ENCODE measurements at regions not wholly inside any gene's neighbourhood (a gene's known extent, or its start where the extent isn't known, plus 50 kb on each side); places are given as distances from the start of the nearest gene placed in this dataset.

DNA sequence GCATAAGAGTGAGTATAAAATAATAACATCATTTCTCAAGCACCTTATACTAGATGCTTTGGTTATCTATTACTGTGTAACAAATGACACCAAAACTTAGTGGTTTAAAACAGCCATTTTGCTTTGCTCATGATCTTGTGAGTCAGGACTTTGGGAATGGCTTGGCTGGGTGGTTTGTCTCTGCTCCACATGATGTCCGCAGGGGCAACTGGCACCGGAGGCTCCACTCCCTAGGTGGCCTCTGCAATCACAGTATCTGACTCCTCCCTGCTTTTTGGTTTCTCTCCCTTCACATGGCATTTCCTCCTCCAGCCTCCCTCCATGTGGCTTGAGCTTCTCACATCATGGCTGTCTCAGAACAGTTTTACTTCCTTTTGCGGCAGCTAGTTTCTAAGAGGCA lies 259.5 kb downstream of the GAS1 start:
- Histone ChIP-seq H3K4me1 (ENCODE audit: control insufficient read depth, insufficient read depth, low read length) (no peaks in the 10 kb centered on the region), H3K36me3 (ENCODE audit: control insufficient read depth, insufficient read depth, low read length) (no peaks in the 10 kb centered on the region), H3K9ac (ENCODE audit: low read length) (no peak overlapping the region), H3K4me3 (ENCODE audit: low read length) (no peak overlapping the region), H3K27me3 (ENCODE audit: control insufficient read depth, insufficient read depth, low read length) (no peaks in the 10 kb centered on the region), H3K9me3 (ENCODE audit: control insufficient read depth, low read length) (no peaks in the 10 kb centered on the region)

DNA sequence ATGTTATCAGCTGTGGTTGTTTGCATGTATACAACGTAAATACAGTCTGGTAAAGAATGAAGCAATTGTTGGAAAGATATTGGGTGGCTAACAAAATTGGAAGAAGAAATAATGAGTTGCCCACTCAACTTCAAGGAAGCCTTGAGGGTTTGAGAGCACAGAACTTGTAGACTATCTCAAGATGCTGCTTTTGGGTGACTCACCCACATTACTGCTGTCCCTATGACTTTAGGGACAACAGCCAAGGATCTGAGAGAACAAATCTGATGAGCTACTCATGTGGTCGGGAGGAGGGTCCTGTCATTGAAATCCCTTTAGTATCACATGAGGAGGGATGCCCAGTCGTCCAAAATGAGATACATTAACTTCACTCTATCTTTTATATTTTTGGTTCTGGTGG lies 261.8 kb downstream of the GAS1 start:
- H3K4me3 ChIP-seq (ENCODE audit: low read length): no peak overlapping the region
- H3K9me3 ChIP-seq (ENCODE audit: control insufficient read depth, low read length): no peaks in the 10 kb centered on the region
- no peaks in the 10 kb centered on the region for H3K27me3 ChIP-seq (ENCODE audit: control insufficient read depth, insufficient read depth, low read length)
- H3K4me1 ChIP-seq (ENCODE audit: control insufficient read depth, insufficient read depth, low read length): no peaks in the 10 kb centered on the region
- H3K36me3 ChIP-seq (ENCODE audit: control insufficient read depth, insufficient read depth, low read length): no peaks in the 10 kb centered on the region
- H3K9ac ChIP-seq (ENCODE audit: low read length): no peak overlapping the region

DNA sequence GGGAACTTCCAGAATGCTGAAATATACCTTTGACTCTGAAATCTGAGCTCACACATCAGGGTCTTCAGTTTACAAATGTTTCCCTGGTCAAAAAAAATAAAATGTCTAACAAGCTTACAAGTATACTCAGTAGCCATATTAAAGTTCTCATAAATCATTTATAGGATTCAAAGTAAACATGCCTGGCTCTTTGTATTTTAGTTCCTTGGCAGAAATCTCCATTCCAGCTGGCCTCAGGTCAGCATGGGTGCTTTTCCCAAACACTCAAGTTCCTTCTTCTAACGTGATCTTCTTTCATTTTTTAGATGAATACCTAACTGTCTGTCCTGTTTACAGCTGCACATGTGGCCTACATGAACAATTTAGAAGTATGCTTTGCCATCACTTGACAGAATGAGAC lies 263.2 kb downstream of the GAS1 start:
- H3K9ac ChIP-seq (ENCODE audit: low read length): no peak overlapping the region
- H3K4me1 ChIP-seq (ENCODE audit: control insufficient read depth, insufficient read depth, low read length): peaks cover 3% of the 10 kb centered on the region
- no peaks in the 10 kb centered on the region for H3K9me3 ChIP-seq (ENCODE audit: control insufficient read depth, low read length)
- no peaks in the 10 kb centered on the region for H3K27me3 ChIP-seq (ENCODE audit: control insufficient read depth, insufficient read depth, low read length)
- H3K4me3 ChIP-seq (ENCODE audit: low read length): no peak overlapping the region
- H3K36me3 ChIP-seq (ENCODE audit: control insufficient read depth, insufficient read depth, low read length): no peaks in the 10 kb centered on the region

DNA sequence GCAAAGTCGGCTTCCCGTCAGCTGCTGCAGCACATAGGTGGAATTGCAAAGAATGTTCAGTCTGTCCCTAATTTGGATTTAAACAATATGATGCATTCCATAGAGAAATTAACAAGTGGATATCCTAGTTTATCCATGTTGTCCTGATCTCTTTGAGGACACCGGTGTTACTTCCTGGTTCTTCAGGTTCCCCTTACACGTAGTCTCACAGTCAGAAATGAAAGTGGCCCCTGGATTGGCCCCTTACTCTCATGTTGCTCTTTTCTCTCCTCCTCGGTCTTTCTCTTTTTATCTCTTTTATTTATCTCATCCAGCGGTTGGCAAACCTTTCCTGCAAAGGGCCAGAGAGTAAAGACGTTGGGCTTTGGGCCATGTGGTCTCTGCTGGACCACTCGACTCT lies 265.1 kb downstream of the GAS1 start:
- no peak overlapping the region for H3K4me3 ChIP-seq (ENCODE audit: low read length)
- no peaks in the 10 kb centered on the region for H3K9me3 ChIP-seq (ENCODE audit: control insufficient read depth, low read length)
- no peaks in the 10 kb centered on the region for H3K27me3 ChIP-seq (ENCODE audit: control insufficient read depth, insufficient read depth, low read length)
- H3K4me1 ChIP-seq (ENCODE audit: control insufficient read depth, insufficient read depth, low read length): peaks cover 3% of the 10 kb centered on the region
- no peaks in the 10 kb centered on the region for H3K36me3 ChIP-seq (ENCODE audit: control insufficient read depth, insufficient read depth, low read length)
- H3K9ac ChIP-seq (ENCODE audit: low read length): no peak overlapping the region

DNA sequence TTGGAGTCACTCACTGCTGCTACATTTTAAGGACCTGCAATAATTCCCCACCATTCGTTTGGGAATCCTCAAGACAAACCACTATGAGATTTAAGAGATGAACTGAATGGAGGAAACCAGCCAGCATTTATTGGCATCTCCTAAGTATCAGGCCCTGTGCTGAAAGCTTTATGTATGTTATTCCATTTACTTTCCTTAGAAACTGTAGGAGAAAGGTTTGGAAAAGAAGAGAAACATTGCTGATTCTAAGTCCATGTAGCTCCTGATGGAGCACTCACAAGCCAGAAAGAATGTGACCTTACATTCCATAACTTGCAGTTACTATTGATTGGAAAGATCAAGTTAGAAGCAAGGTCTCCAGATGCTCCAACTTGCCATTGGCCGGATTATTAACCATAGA lies 267.4 kb downstream of the GAS1 start:
- H3K36me3 ChIP-seq (ENCODE audit: control insufficient read depth, insufficient read depth, low read length): no peaks in the 10 kb centered on the region
- no peaks in the 10 kb centered on the region for H3K9me3 ChIP-seq (ENCODE audit: control insufficient read depth, low read length)
- H3K9ac ChIP-seq (ENCODE audit: low read length): no peak overlapping the region
- no peak overlapping the region for H3K4me3 ChIP-seq (ENCODE audit: low read length)
- H3K4me1 ChIP-seq (ENCODE audit: control insufficient read depth, insufficient read depth, low read length): peaks cover 3% of the 10 kb centered on the region
- H3K27me3 ChIP-seq (ENCODE audit: control insufficient read depth, insufficient read depth, low read length): no peaks in the 10 kb centered on the region

DNA sequence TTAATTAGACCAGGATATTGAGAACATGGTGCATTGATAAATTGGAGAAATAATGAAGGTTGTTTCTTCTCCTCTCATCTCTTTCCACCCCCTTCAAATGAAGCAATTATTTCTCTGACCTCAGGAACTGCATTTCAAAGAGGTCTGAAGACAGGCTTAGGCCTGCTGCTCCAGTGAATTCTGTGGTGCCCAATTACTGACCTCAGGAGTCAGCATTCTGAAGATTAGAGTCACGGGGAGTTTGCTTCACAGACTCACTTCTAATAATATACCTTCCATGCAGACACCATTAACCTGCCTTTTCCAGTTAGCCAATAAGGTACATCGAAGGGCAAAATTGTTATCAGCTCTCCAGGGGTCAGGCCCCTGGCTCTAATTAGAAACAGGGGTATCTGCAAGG lies 270.9 kb downstream of the GAS1 start:
- H3K9me3 ChIP-seq (ENCODE audit: control insufficient read depth, low read length): no peaks in the 10 kb centered on the region
- H3K9ac ChIP-seq (ENCODE audit: low read length): no peak overlapping the region
- H3K27me3 ChIP-seq (ENCODE audit: control insufficient read depth, insufficient read depth, low read length): no peaks in the 10 kb centered on the region
- no peaks in the 10 kb centered on the region for H3K36me3 ChIP-seq (ENCODE audit: control insufficient read depth, insufficient read depth, low read length)
- no peak overlapping the region for H3K4me3 ChIP-seq (ENCODE audit: low read length)
- peaks cover 3% of the 10 kb centered on the region for H3K4me1 ChIP-seq (ENCODE audit: control insufficient read depth, insufficient read depth, low read length)

DNA sequence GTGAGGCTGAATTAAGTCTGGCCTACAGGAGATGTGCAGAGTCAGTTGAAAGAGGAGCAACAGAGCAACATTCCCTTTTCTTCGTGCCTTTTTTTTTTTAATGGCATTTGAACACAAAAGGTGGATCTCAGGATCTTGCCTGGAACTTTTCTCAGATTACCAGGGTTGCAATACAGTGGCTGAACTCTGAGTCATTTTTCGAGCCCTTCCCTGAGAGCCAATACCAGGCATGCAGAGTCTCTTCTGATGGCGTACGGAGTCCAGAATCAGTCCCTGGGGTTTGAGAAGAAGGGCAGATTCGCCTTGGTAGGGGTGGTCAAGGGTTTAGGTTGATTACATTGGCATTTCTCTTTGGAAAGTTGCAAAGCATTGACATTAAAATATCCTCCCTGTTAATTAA lies 271.5 kb downstream of the GAS1 start:
- Histone ChIP-seq H3K4me3 (ENCODE audit: low read length) (no peak overlapping the region), H3K36me3 (ENCODE audit: control insufficient read depth, insufficient read depth, low read length) (no peaks in the 10 kb centered on the region), H3K9ac (ENCODE audit: low read length) (no peak overlapping the region), H3K9me3 (ENCODE audit: control insufficient read depth, low read length) (no peaks in the 10 kb centered on the region), H3K4me1 (ENCODE audit: control insufficient read depth, insufficient read depth, low read length) (peaks cover 3% of the 10 kb centered on the region), H3K27me3 (ENCODE audit: control insufficient read depth, insufficient read depth, low read length) (no peaks in the 10 kb centered on the region)

DNA sequence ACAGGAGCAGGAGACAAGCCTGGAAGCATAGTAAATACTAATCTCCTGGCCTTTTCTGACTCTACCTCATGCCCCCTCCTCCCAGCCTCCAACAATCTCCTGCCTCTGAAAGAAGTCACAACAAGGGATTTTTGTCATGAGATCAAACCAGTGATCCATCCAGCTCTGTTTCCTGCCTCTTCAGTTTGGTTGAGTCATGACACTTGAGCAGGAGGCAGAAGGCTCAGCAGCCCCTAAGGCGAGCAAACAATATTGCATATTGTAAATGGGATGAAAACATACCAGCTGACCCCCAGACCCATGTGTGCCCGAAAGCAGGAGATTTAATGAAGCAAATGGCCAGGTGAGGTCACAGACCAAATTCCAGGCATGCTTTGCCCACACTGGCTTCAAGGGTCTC lies 272.8 kb downstream of the GAS1 start:
- Histone ChIP-seq H3K4me3 (ENCODE audit: low read length) (no peak overlapping the region), H3K27me3 (ENCODE audit: control insufficient read depth, insufficient read depth, low read length) (no peaks in the 10 kb centered on the region), H3K36me3 (ENCODE audit: control insufficient read depth, insufficient read depth, low read length) (no peaks in the 10 kb centered on the region), H3K9ac (ENCODE audit: low read length) (no peak overlapping the region), H3K9me3 (ENCODE audit: control insufficient read depth, low read length) (no peaks in the 10 kb centered on the region), H3K4me1 (ENCODE audit: control insufficient read depth, insufficient read depth, low read length) (no peaks in the 10 kb centered on the region)

DNA sequence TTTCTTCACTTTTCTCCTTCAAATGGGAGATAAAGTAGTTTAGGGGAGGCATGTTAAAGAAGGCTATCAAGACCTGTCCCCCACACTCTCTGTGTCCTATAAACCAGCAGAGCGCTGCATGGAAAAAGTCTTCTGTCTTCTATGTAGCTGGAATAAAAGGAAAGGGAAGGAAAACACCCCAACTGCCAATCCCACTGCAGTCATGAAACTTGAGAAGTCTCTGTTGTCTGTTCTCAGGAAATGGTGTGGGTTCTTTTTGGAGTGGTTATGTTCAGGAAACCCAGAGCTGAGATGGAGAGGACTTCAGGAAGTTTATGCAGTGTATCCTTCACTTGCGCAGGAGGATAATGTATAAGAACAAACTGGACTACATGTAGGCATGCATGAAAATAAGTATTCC lies 274.3 kb downstream of the GAS1 start:
- no peak overlapping the region for H3K4me3 ChIP-seq (ENCODE audit: low read length)
- no peak overlapping the region for H3K9ac ChIP-seq (ENCODE audit: low read length)
- no peaks in the 10 kb centered on the region for H3K4me1 ChIP-seq (ENCODE audit: control insufficient read depth, insufficient read depth, low read length)
- no peaks in the 10 kb centered on the region for H3K9me3 ChIP-seq (ENCODE audit: control insufficient read depth, low read length)
- H3K27me3 ChIP-seq (ENCODE audit: control insufficient read depth, insufficient read depth, low read length): no peaks in the 10 kb centered on the region
- no peaks in the 10 kb centered on the region for H3K36me3 ChIP-seq (ENCODE audit: control insufficient read depth, insufficient read depth, low read length)

DNA sequence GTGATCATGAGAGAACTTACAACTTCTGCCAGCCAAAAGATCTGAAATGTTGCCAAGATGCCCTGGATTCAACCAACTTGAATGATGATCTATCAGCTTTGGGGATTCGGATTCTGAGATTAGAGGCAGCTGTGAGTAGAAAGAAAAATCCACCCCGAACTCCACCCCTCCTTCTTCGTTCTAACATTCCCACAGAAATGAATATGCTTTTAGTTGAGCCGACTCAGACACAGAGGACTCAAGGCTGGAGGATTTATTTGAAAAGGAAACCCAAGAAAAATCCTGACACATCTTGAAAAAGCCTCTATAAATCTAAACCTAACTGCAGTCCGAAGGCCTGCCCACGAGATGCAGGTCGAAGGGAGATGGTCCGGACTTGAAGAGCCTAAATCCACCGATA lies 275.0 kb downstream of the GAS1 start:
- Histone ChIP-seq H3K27me3 (ENCODE audit: control insufficient read depth, insufficient read depth, low read length) (no peaks in the 10 kb centered on the region), H3K36me3 (ENCODE audit: control insufficient read depth, insufficient read depth, low read length) (no peaks in the 10 kb centered on the region), H3K9me3 (ENCODE audit: control insufficient read depth, low read length) (no peaks in the 10 kb centered on the region), H3K4me3 (ENCODE audit: low read length) (no peak overlapping the region), H3K4me1 (ENCODE audit: control insufficient read depth, insufficient read depth, low read length) (no peaks in the 10 kb centered on the region), H3K9ac (ENCODE audit: low read length) (no peak overlapping the region)

DNA sequence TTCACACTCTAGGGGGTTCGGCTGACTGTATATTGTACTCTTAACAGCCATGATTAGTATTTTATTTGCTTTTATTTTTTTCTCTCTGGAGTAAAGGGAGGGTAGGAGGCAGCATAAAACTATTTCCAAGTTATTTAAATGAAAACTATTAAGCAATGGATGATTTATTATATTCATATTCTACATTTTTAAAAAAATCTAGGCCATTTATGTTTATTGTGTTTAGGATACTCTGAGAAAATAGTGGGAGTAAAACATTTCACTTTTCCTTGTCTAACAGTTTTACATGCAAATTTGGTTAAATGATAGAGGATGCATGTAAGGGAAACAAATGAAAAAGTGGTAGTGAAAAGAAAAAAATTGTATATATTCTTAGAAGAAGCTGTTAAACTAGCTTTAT lies 276.3 kb downstream of the GAS1 start:
- Histone ChIP-seq H3K27me3 (ENCODE audit: control insufficient read depth, insufficient read depth, low read length) (no peaks in the 10 kb centered on the region), H3K9me3 (ENCODE audit: control insufficient read depth, low read length) (no peaks in the 10 kb centered on the region)

DNA sequence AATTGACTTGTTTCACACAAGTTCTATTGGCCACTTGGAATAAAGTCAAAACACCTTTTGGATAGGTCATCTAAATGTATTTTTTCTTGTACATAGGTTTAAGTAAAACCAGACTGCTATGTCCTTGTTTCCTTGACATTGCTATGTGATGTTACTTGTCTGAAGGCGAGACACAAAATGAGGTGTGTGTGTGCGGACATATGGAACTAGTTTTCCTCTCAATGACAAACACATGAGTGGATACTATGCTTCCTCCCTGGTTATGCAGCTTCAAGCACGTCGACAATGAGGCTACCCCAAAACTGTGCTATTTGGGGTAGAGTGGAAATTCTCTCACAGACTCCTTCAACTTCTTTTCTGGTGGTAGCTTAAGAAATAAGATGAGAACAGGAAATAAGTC lies 276.8 kb downstream of the GAS1 start:
- H3K9me3 ChIP-seq (ENCODE audit: control insufficient read depth, low read length): no peaks in the 10 kb centered on the region
- H3K4me3 ChIP-seq (ENCODE audit: low read length): no peak overlapping the region
- no peaks in the 10 kb centered on the region for H3K4me1 ChIP-seq (ENCODE audit: control insufficient read depth, insufficient read depth, low read length)
- H3K9ac ChIP-seq (ENCODE audit: low read length): no peak overlapping the region
- no peaks in the 10 kb centered on the region for H3K36me3 ChIP-seq (ENCODE audit: control insufficient read depth, insufficient read depth, low read length)
- H3K27me3 ChIP-seq (ENCODE audit: control insufficient read depth, insufficient read depth, low read length): no peaks in the 10 kb centered on the region

More for the DNA sequence above, 276.3 kb downstream of the GAS1 start:
- Histone ChIP-seq H3K9ac (ENCODE audit: low read length) (no peak overlapping the region), H3K36me3 (ENCODE audit: control insufficient read depth, insufficient read depth, low read length) (no peaks in the 10 kb centered on the region), H3K4me3 (ENCODE audit: low read length) (no peak overlapping the region), H3K4me1 (ENCODE audit: control insufficient read depth, insufficient read depth, low read length) (no peaks in the 10 kb centered on the region)

DNA sequence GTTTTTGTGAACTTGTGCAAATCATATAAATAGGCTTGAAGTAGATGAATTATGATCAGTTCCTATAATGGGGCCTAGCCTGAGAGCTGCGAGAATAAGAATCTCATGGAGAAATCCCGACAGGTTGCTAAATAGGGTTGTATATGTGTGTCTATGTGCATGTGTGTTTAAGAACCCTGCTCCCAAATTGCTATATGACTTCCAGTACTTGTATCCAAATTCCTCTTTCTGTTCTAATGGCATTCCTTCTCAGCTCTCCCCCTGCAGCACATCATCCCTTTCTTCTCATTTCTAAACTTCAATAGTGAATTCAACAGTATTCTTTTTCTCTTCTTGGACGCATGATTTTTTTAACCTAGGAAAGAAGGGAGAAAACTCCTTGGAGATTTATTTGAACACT lies 277.2 kb downstream of the GAS1 start:
- Histone ChIP-seq H3K4me1 (ENCODE audit: control insufficient read depth, insufficient read depth, low read length) (no peaks in the 10 kb centered on the region), H3K36me3 (ENCODE audit: control insufficient read depth, insufficient read depth, low read length) (no peaks in the 10 kb centered on the region)

More for the DNA sequence above, 277.2 kb downstream of the GAS1 start:
- no peaks in the 10 kb centered on the region for H3K9me3 ChIP-seq (ENCODE audit: control insufficient read depth, low read length)
- no peak overlapping the region for H3K9ac ChIP-seq (ENCODE audit: low read length)
- no peaks in the 10 kb centered on the region for H3K27me3 ChIP-seq (ENCODE audit: control insufficient read depth, insufficient read depth, low read length)
- H3K4me3 ChIP-seq (ENCODE audit: low read length): no peak overlapping the region
